ENCODE measurements at regions not wholly inside any gene's neighbourhood (a gene's known extent, or its start where the extent isn't known, plus 50 kb on each side); places are given as distances from the start of the nearest gene placed in this dataset.

DNA sequence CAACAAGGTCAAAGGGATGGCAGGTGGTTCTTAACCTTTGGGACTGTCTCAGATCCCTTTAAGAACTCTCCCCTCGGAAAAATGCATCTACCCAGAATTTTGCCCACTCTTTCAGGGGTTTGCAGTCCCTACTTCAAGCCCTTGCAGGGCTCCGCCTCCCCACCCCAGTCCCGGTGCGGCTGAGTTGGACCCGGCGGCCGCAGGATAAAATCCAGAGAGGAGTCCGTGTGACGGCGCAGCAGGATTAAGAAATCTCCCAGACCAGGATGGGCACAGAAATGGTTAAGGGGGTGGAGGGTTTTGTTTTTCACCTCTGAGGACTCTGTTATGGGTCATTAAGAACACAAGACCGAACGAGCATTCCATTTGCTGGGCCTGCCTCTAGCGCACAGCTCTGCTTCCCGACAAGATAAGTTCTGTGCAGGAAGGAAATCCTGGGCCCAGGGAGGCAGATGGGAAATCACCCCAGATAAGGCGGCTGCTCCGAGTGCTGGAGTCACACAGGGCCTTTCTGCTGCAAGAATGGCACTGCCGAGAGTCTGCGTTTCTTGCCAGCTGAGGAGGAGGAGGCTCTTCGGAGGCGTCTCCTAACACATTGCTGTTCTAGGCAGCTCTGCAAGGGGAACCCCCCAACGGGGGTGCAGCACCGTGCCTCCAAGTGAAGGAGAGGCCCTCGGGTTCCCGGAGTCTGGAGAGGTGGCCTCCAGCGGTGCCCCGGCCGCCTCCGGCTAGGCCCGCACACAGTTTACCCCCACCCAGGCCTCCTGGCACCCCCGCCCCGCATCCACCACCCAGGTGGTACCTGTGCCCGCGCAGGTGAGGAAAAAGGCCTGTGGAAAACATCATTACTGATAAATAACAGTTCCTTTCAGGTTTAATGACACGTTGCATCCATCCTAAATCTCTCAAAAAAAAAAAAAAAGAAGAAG is 277.6 kb downstream of the BCOR start:
- no peak for DNase-seq (ENCODE audit: low read depth in 2 of 2)

- DNase-seq (ENCODE audit: low read depth in 2 of 2) = peak in 1 of 2 donors; percentile 37
Observed at GRCh38 chrX:39820938-39821708, 276.6 kb downstream of the BCOR start.

GRCh38 chrX:39821709-39822095 is 276.1 kb downstream of the BCOR start:
- DNase-seq (ENCODE audit: low read depth in 2 of 2) = no peak

- no peak for DNase-seq (ENCODE audit: low read depth in 2 of 2)
Observed at GRCh38 chrX:39822133-39822748, 275.5 kb downstream of the BCOR start.

- DNase-seq (ENCODE audit: low read depth in 2 of 2) = no peak
Observed at GRCh38 chrX:39823424-39823823, 274.3 kb downstream of the BCOR start.

DNA sequence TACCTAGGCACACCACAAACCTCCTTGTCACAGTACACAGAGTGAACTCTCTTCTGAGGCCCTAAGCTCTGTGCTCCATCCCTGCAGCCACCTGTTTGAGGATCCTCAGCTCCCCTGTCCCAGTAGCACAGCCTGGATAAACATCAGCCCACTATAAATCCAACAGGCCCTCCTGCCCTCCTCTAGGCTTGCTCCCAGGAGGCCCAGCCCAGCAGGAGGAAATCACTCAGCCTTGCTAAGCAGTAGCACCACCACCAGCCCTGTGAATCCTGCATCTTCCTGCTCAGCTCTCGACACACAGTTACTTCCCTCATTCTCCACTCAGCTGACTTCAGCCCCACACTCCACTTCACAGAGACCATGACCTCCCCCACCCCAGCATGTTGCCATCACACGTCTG is 273.9 kb downstream of the BCOR start:
- DNase-seq (ENCODE audit: low read depth in 2 of 2) = no peak

GRCh38 chrX:39826813-39827543 is 270.8 kb downstream of the BCOR start:
- no peak for DNase-seq (ENCODE audit: low read depth in 2 of 2)

DNA sequence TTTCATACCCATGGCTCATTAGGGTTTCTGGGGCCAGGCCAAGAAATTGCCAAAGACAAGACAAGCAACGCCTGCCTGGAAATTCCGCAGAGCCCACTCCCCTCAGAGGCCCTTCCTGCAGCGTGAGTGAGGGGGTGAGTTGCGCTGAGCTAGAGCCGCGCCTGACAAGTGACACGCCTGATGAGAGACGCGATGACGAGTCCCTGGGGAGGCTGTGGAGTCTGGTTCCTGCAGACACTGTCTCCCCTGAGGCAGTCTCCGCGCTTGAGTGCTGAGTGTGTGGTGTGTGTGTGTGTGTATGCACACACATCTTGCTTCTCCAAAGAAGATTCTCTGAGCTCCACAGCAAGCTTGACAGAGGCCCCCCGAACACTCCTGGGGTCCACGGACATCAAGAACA is 269.8 kb downstream of the BCOR start:
- no peak for DNase-seq (ENCODE audit: low read depth in 2 of 2)

GRCh38 chrX:39828971-39829370 is 268.8 kb downstream of the BCOR start:
- DNase-seq (ENCODE audit: low read depth in 2 of 2) = no peak

DNA sequence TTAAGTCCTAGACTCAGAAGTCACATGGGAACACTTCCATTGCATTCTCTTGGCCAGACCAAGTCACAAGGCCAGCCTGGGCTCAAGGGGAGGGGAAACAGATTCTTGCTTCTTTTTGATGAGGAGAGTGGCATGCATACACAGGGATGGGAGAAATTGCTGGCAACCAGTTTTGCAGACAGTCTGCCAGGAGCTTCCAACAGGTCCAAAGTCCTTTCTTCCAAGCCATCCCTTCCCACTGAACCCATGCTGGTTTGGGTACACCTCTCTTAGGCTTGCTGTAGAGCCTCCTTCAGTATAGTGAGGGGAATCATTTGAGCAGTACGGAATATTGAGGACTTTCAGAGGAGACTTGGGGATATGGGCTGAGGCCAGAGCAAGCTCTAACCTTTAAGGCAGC is 267.8 kb downstream of the BCOR start:
- no peak for DNase-seq (ENCODE audit: low read depth in 2 of 2)

DNA sequence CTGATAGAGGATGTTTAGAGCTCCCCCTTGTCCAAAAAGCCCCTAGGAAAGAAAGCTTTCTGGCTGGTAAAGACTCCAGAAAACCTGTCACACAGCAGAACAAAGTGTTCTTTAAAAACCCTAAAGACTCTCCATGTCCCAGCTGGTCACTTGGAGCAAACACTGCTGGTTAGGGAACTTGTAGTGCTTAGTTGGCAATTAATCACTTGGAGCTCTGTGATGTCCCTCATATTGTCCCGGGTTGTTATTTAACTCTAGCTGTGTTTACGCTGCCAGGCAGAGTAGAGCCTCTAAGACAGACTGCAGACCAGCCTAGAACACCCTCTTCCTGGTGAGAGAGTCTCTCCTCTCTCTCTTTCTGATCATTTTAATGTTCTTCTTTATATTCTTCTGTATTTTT is 267.3 kb downstream of the BCOR start:
- no peak for DNase-seq (ENCODE audit: low read depth in 2 of 2)

- DNase-seq (ENCODE audit: low read depth in 2 of 2) = no peak
Observed at GRCh38 chrX:39832211-39832610, 265.5 kb downstream of the BCOR start.

GRCh38 chrX:39834600-39834999 is 263.2 kb downstream of the BCOR start:
- DNase-seq (ENCODE audit: low read depth in 2 of 2) = no peak

- no peak for DNase-seq (ENCODE audit: low read depth in 2 of 2)
Observed at GRCh38 chrX:39835241-39835640, 262.5 kb downstream of the BCOR start.

DNA sequence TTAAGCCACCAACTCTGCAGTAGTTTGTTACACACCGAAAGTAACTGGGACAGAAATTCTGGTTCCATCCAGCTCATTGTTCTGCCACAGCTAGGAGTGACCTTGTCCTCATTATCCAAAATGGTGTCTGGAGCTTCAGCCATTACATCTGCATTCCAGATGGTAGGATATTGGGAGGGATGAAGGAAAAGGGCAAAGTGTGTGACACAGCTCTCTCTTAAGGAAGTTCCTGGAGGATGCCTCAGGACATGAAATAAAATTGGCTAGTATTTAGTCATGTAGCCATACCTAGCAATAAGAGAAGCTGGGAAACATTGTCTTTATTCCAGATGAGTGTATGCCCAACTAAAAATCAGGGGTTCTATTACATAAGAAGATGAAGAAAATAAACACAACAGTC is 262.0 kb downstream of the BCOR start:
- DNase-seq (ENCODE audit: low read depth in 2 of 2) = no peak

- DNase-seq (ENCODE audit: low read depth in 2 of 2) = no peak
Observed at GRCh38 chrX:39836802-39837420, 260.8 kb downstream of the BCOR start.

GRCh38 chrX:39837688-39838087 is 260.1 kb downstream of the BCOR start:
- DNase-seq (ENCODE audit: low read depth in 2 of 2) = no peak

- DNase-seq (ENCODE audit: low read depth in 2 of 2) = no peak
Observed at GRCh38 chrX:39839371-39839770, 258.4 kb downstream of the BCOR start.

- no peak for DNase-seq (ENCODE audit: low read depth in 2 of 2)
Observed at GRCh38 chrX:39840133-39840532, 257.6 kb downstream of the BCOR start.

DNA sequence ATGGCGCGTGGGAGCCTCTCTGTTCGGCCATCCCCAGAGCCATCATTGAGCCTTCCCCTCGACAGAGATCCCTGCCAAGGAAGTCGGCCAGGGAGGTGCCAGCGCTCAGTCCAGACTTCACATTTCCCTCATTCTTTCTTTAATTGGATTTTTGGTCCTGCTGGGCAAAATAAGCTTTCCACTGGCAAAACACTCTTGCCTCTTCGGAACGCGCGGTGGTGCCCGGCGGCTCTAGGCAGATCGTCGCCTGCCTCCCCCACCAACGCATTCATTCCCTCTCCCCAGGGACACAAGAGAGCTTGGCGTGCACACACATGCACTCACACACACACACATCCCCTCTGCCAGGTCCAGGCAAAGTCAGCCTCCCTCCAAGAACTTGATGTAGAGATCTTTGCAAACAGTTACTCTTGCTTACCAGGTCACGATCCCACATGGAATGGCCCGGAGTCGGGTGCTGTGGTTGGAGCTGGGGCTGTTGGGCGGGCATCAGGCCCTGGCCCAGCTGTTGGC is 257.1 kb downstream of the BCOR start:
- no peak for DNase-seq (ENCODE audit: low read depth in 2 of 2)

DNA sequence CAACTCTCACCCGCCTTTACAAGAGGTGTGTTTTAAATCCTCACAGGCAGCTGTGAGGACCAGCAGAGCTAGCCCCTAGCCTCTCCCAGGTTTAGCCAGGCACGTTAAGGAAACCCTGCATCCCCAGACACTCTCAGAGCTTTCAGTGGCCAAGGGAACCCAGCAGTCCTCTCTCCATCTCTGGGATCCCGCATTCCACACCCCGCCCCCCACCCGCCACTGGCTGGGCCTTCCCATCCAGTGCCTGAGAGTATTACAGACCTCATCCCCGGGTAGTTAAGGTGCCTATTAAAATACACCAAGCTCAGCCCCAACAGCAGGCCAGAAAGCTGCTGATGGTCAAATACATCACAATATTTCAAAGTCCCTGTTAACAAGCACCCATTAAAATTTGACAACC is 256.2 kb downstream of the BCOR start:
- DNase-seq (ENCODE audit: low read depth in 2 of 2) = no peak

Data from dermis microvascular lymphatic vessel endothelial cell (primary cell).